Panc1 (cell line): ENCODE measurements at regions not wholly inside any gene's neighbourhood (a gene's known extent, or its start where the extent isn't known, plus 50 kb on each side); places are given as distances from the start of the nearest gene placed in this dataset.

ENCODE experiments used
- ATAC-seq: fragments of 200-7000 bp; cut with Tn5 transposase; 2 replicates; pipeline ENCODE4 v1.9.1; 2020; ENCODE audit warnings: mild to moderate bottlenecking, moderate library complexity
- BruUV-seq: library from RNA; stranded (reverse); fragments of 400-500 nt; replicated peaks from 2 replicates; lab custom pipeline; 2021; lab: Mats Ljungman, UMichigan
- CTCF ChIA-PET: fragments of 300-600 bp; sonication (Branson Sonifier 250); formaldehyde crosslinking; loops from one replicate; lab custom pipeline; 2022; ENCODE audit warnings: antibody characterized with exemption; lab: Charles Lee
- POLR2A ChIA-PET: fragments of 300-600 bp; sonication (Branson Sonifier 250); formaldehyde crosslinking; loops from one replicate; lab custom pipeline; 2022; ENCODE audit warnings: antibody characterized with exemption; lab: Charles Lee
- DNase-seq: peaks from one replicate; pipeline ENCODE4 v3.0.0-alpha.2; 2010; ENCODE audit warnings: low read depth, low spot score
- H3K27ac ChIP-seq: 2 replicates; pipeline ENCODE4 v1.5.1; 2011; ENCODE audit warnings: mild to moderate bottlenecking, low read length, inconsistent platforms
- H3K27me3 ChIP-seq: fragments of 200-500 bp; sonication (Bioruptor generic); 2 replicates; pipeline ENCODE4 v1.6.0; 2014; ENCODE audit warnings: low read length, inconsistent platforms; ENCODE audit not compliant: control insufficient read depth, insufficient read depth
- H3K36me3 ChIP-seq: fragments of 200-500 bp; sonication (Bioruptor generic); 2 replicates; pipeline ENCODE4 v1.5.1; 2014; ENCODE audit warnings: inconsistent platforms, mild to moderate bottlenecking, low read length, moderate library complexity; ENCODE audit not compliant: control insufficient read depth, insufficient read depth
- H3K4me1 ChIP-seq: 2 replicates; pipeline ENCODE4 v1.5.1; 2011; ENCODE audit warnings: inconsistent platforms, mild to moderate bottlenecking, low read length, moderate library complexity; ENCODE audit not compliant: control insufficient read depth, insufficient read depth
- H3K4me3 ChIP-seq, 2 experiments: 2 replicates each; pipeline ENCODE4 v1.5.1; 2011 to 2012; ENCODE audit warnings: low read depth in 2 of 2, low read length in 2 of 2, mild to moderate bottlenecking in 2 of 2, inconsistent platforms in 1 of 2, moderate library complexity in 1 of 2
- H3K9me3 ChIP-seq: fragments of 200-500 bp; sonication (Bioruptor generic); 2 replicates; pipeline ENCODE4 v1.5.1; 2014; ENCODE audit warnings: low read depth, mild to moderate bottlenecking, inconsistent platforms, low read length, moderate library complexity; ENCODE audit not compliant: control insufficient read depth, insufficient read depth
- POLR2AphosphoS5 ChIP-seq: IDR thresholded peaks from 2 replicates; pipeline ENCODE4 v1.6.1; 2012; ENCODE audit warnings: mild to moderate bottlenecking, low read depth, low read length, moderate library complexity
- SIN3A ChIP-seq: IDR thresholded peaks from 2 replicates; pipeline ENCODE4 v1.6.1; 2012; ENCODE audit warnings: low read depth, mild to moderate bottlenecking, low read length, moderate library complexity, borderline replicate concordance; ENCODE audit not compliant: insufficient read depth
- TCF7L2 ChIP-seq: IDR thresholded peaks from 2 replicates; pipeline ENCODE4 v1.6.1; 2011; ENCODE audit warnings: mild to moderate bottlenecking, low read depth, low read length, inconsistent platforms
- in situ Hi-C: cut with HindIII; loops from 2 replicates; pipeline ENCODE4 v1.10.0; 2016; ENCODE audit warnings: low sequenced_read_pairs, low pct_unique_long_range_greater_than_20kb
- intact Hi-C: fragments of 100-400 bp; cut with micrococcal nuclease; formaldehyde crosslinking; loops from one replicate; pipeline ENCODE4 v1.10.0; 2022; ENCODE audit not compliant: unreplicated experiment
- TF ChIP-seq, protein P1 (sequence below): fragments of 450-650 bp; IDR thresholded peaks from 2 replicates; pipeline ENCODE4 v1.5.1; 2017; ENCODE audit warnings: mild to moderate bottlenecking
- TF ChIP-seq, protein P2 (sequence below), 2 experiments: IDR thresholded peaks; 2 replicates each; pipeline ENCODE4 v1.6.1; 2011 to 2012; ENCODE audit warnings: low read depth in 2 of 2, control low read depth in 1 of 2, low read length in 1 of 2, mild to moderate bottlenecking in 1 of 2, moderate library complexity in 1 of 2; ENCODE audit not compliant: insufficient read depth in 1 of 2

DNA sequence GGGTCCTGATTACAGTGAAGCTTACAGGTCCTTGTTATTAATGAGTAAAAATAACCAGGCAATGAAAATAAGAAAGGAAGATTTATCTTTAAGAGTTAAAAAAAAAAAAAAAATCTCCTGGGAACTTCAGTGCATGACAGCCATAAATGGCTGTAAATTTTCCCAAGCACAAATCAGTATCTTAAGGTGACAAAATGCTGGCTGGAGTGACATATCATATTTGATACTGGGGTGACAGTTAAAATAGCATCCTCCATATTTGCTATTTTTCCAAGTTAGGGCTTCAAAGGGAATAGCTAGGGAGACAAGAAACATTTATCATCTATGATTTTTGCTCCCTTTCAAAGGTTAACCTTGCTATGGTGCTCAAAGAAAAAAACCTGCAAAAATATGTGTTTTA, 226.6 kb downstream of the PRDM2 start:
- ATAC-seq = no peak

DNA sequence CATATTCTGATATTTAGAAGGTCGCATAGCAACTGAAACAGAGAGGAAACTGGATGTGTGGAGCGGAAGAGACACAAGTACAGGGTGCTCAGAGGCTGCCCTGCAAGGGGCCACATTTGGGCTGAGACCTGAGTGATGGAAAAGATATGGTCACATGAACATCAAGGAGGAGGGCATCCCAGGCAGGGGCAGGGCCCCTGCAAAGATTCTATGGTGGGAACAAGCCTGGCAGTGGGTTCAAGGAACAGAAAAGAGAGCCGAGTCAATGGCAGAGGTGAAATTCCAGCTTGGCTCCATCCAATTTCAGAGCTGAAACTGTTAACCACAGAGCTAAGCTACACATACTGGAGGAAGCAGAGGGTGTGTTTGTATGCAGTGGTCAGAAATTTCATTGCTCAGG, 227.7 kb downstream of the PRDM2 start:
- no TSS peak for BruUV-seq
- DNase-seq (no peak), ATAC-seq (no peak)
- H3K4me1 ChIP-seq = no peaks in the 10 kb centered on the region
- no peak overlapping the region for H3K27ac ChIP-seq
- peaks cover 2% of the 10 kb centered on the region; the same call in 1 of the 2 replicates for H3K27me3 ChIP-seq
- intact Hi-C loops (no loop called here), in situ Hi-C loops (no loop called here)
- ChIA-PET POLR2A (no interaction called here), CTCF (no interaction called here)
- no peaks in the 10 kb centered on the region for H3K9me3 ChIP-seq
- H3K4me3 ChIP-seq = no peak overlapping the region
- TF ChIP-seq TCF7L2 = no peak
- no peak for TF ChIP-seq POLR2AphosphoS5
- TF ChIP-seq, protein P1, sequence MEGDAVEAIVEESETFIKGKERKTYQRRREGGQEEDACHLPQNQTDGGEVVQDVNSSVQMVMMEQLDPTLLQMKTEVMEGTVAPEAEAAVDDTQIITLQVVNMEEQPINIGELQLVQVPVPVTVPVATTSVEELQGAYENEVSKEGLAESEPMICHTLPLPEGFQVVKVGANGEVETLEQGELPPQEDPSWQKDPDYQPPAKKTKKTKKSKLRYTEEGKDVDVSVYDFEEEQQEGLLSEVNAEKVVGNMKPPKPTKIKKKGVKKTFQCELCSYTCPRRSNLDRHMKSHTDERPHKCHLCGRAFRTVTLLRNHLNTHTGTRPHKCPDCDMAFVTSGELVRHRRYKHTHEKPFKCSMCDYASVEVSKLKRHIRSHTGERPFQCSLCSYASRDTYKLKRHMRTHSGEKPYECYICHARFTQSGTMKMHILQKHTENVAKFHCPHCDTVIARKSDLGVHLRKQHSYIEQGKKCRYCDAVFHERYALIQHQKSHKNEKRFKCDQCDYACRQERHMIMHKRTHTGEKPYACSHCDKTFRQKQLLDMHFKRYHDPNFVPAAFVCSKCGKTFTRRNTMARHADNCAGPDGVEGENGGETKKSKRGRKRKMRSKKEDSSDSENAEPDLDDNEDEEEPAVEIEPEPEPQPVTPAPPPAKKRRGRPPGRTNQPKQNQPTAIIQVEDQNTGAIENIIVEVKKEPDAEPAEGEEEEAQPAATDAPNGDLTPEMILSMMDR = no peak
- TF ChIP-seq, protein P2, sequence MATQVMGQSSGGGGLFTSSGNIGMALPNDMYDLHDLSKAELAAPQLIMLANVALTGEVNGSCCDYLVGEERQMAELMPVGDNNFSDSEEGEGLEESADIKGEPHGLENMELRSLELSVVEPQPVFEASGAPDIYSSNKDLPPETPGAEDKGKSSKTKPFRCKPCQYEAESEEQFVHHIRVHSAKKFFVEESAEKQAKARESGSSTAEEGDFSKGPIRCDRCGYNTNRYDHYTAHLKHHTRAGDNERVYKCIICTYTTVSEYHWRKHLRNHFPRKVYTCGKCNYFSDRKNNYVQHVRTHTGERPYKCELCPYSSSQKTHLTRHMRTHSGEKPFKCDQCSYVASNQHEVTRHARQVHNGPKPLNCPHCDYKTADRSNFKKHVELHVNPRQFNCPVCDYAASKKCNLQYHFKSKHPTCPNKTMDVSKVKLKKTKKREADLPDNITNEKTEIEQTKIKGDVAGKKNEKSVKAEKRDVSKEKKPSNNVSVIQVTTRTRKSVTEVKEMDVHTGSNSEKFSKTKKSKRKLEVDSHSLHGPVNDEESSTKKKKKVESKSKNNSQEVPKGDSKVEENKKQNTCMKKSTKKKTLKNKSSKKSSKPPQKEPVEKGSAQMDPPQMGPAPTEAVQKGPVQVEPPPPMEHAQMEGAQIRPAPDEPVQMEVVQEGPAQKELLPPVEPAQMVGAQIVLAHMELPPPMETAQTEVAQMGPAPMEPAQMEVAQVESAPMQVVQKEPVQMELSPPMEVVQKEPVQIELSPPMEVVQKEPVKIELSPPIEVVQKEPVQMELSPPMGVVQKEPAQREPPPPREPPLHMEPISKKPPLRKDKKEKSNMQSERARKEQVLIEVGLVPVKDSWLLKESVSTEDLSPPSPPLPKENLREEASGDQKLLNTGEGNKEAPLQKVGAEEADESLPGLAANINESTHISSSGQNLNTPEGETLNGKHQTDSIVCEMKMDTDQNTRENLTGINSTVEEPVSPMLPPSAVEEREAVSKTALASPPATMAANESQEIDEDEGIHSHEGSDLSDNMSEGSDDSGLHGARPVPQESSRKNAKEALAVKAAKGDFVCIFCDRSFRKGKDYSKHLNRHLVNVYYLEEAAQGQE (IDR thresholded peaks at IDR 0.05; ENCODE audit: insufficient read depth in 1 of 2, low read depth in 2 of 2, low read length in 1 of 2) = no peak
- no peak for TF ChIP-seq SIN3A
- H3K36me3 ChIP-seq = no peaks in the 10 kb centered on the region

More for the DNA sequence above, 226.6 kb downstream of the PRDM2 start:
- ChIA-PET POLR2A (no interaction called here), CTCF (no interaction called here)
- intact Hi-C loops = no loop called here
- no peaks in the 10 kb centered on the region for H3K4me1 ChIP-seq
- DNase-seq = no peak
- no peaks in the 10 kb centered on the region for H3K9me3 ChIP-seq
- no TSS peak for BruUV-seq
- TF ChIP-seq SIN3A = no peak
- TF ChIP-seq, protein P1 = no peak
- TF ChIP-seq POLR2AphosphoS5 = no peak
- TF ChIP-seq TCF7L2 = no peak
- TF ChIP-seq, protein P2 (IDR thresholded peaks at IDR 0.05; ENCODE audit: insufficient read depth in 1 of 2, low read depth in 2 of 2, low read length in 1 of 2) = no peak
- peaks cover 2% of the 10 kb centered on the region; the same call in 1 of the 2 replicates for H3K27me3 ChIP-seq
- no peaks in the 10 kb centered on the region for H3K36me3 ChIP-seq
- H3K27ac ChIP-seq = no peak overlapping the region
- in situ Hi-C loops = no loop called here
- H3K4me3 ChIP-seq = no peak overlapping the region
